ENCODE measurements at regions not wholly inside any gene's neighbourhood (a gene's known extent, or its start where the extent isn't known, plus 50 kb on each side); places are given as distances from the start of the nearest gene placed in this dataset.

DNA sequence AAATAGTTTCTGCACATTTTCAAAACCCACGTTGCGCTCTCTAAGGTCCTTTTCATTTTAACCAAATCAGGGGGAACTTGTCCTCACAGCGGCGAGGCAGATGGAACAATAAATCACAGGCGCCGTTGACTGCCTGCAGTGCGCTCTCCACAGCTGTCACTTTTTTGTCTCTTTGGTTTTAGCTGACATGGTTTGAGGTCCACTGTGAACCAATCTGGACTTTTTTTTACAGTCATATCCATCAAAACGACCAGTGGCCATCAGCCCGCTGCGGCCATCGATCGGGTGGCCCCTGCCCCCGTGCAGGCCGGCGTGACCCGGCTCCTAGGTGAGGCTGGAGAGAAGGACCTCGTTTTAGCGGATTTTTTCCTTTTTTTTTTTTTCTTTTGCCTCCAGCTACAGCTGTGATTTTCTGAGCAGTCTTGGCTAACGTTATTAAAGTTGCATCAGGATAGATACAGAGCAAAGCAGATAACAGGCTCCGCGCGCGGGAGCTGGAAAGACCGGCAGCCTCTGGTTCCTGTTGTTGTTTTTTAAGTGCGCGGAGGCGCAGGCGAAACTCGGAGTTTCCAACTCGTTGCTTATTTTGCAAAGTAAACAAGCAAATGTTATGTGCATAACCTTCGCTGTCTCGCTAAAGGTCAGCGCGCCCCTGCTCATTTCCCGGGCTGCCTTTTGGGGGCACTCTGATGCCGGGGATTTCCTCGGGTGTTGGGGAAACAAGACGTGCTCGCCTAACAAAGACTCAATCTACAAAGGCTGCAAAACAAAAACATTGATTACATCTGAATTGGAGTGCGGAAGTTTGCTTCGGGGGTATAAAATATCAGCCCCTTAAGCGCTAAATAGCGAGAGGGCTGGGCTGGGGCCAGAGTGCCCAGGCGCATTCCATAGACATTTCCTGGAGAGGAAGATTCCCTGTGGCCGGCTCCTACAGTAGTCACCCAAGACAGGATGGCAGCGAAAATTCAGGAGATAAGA, 414.8 kb upstream of the MKI67 start:
- DNase-seq: peak; percentile 77
- Histone ChIP-seq H3K79me2 (ENCODE audit: insufficient read depth) (no peaks in the 10 kb centered on the region), H3K9ac (no peak overlapping the region), H3K4me2 (no peak overlapping the region), H3K4me1 (ENCODE audit: control insufficient read depth in 1 of 2, insufficient read depth in 2 of 2, low read depth in 1 of 2, low read length in 1 of 2) (peaks cover 0 to 9% of the 10 kb centered on the region in 2 experiments; a peak in 1 of 4 replicates), H3F3A (replicated peaks; ENCODE audit: insufficient read depth) (no peaks in the 10 kb centered on the region), H3K9me2 (no peaks in the 10 kb centered on the region), H3K36me3 (replicated peaks in 1 of 2; ENCODE audit: control insufficient read depth in 1 of 2, insufficient read depth in 2 of 2, low read length in 1 of 2) (no peaks in the 10 kb centered on the region), H3K27ac (ENCODE audit: low read depth in 2 of 2, low read length in 1 of 2) (peak overlapping the region in 1 of 2 experiments; percentile 22; a peak in 1 of 4 replicates), H3K27me3 (ENCODE audit: insufficient read depth) (no peaks in the 10 kb centered on the region), H2AFZ (ENCODE audit: low read depth) (no peak overlapping the region), H3K9me3 (no peaks in the 10 kb centered on the region; the same call in 1 of the 2 replicates), H4K20me1 (ENCODE audit: insufficient read depth) (no peaks in the 10 kb centered on the region), H3K4me3 (ENCODE audit: low read depth in 2 of 2, low read length in 1 of 2) (peak overlapping the region in 1 of 2 experiments; percentile 33; a peak in 1 of 4 replicates)
- no peak for TF ChIP-seq FOXM1 (IDR thresholded peaks at IDR 0.05; ENCODE audit: low read depth)
- no peak for TF ChIP-seq MEF2A (IDR thresholded peaks at IDR 0.05; ENCODE audit: borderline replicate concordance, low read depth)
- no peak; the same call in 1 of the 2 replicates for TF ChIP-seq RCOR1 (IDR thresholded peaks at IDR 0.05; ENCODE audit: low read length)
- peak; percentile 60; the same call in 1 of the 2 replicates for TF ChIP-seq GATA2 (CRISPR knock-in tag; IDR thresholded peaks at IDR 0.05)
- no peak for TF ChIP-seq TAF1 (IDR thresholded peaks at IDR 0.05; ENCODE audit: borderline replicate concordance, low read depth, low read length)
- TF ChIP-seq RAD21 (IDR thresholded peaks at IDR 0.05; ENCODE audit: low read length): peak; percentile 66
- peak in 1 of 2 experiments; percentile 46; a peak in 2 of 4 replicates for TF ChIP-seq EP300 (IDR thresholded peaks at IDR 0.05; ENCODE audit: borderline replicate concordance in 1 of 2, low read depth in 1 of 2, low read length in 1 of 2)
- TF ChIP-seq CHD2 (IDR thresholded peaks at IDR 0.05; ENCODE audit: low read length, partially characterized antibody): no peak
- TF ChIP-seq FOXJ3 (CRISPR knock-in tag; IDR thresholded peaks at IDR 0.05): peak; percentile 23; the same call in 1 of the 2 replicates
- no peak for TF ChIP-seq POLR2AphosphoS5 (IDR thresholded peaks at IDR 0.05; ENCODE audit: low read depth, low read length)
- TF ChIP-seq, protein P1, sequence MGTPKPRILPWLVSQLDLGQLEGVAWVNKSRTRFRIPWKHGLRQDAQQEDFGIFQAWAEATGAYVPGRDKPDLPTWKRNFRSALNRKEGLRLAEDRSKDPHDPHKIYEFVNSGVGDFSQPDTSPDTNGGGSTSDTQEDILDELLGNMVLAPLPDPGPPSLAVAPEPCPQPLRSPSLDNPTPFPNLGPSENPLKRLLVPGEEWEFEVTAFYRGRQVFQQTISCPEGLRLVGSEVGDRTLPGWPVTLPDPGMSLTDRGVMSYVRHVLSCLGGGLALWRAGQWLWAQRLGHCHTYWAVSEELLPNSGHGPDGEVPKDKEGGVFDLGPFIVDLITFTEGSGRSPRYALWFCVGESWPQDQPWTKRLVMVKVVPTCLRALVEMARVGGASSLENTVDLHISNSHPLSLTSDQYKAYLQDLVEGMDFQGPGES (IDR thresholded peaks at IDR 0.05; ENCODE audit: low read depth, low read length): no peak
- 14% methylated on average over 46 of the region's 46 CpGs for WGBS (ENCODE audit: low lambda C conversion rate)
- ChIA-PET POLR2A (no interaction called here), CTCF (interaction anchor here (0.6 to 2.7 kb wide), 9 partner anchors 9 to 1428 kb away, joined by 3 to 9 read pairs (median 3); no protein-coding TSS in a partner anchor)

DNA sequence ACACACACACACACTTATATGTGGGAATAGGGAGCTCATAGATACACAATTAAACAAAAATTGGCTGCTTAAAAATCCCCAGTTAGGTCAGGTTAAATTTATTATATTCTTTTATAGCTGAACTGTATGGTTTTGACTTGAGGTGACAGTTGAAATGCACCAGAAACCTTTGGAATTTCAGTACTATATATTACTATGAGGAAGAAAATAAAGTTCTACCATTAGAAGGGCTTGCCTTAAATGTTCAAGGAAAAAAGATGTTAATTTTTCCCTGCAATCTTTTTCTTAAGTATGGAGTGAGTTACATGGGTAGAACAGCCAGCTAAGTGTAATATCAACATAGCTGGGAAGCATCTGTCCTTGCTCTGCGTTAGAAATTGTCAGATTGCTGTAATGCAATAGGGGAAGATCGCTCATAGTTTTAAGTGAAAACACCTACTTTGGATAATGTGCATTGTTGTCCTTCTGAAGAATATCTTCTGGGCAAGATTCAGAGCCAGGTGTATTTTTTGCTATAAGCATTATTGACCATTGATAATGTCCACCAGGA, 415.8 kb upstream of the MKI67 start:
- Histone ChIP-seq H3K4me1 (ENCODE audit: control insufficient read depth in 1 of 2, insufficient read depth in 2 of 2, low read depth in 1 of 2, low read length in 1 of 2) (peaks cover 0 to 9% of the 10 kb centered on the region in 2 experiments; a peak in 1 of 4 replicates), H3K27me3 (ENCODE audit: insufficient read depth) (no peaks in the 10 kb centered on the region), H3K4me3 (ENCODE audit: low read depth in 2 of 2, low read length in 1 of 2) (no peak overlapping the region), H3K79me2 (ENCODE audit: insufficient read depth) (no peaks in the 10 kb centered on the region), H3K4me2 (no peak overlapping the region), H3K9me2 (no peaks in the 10 kb centered on the region), H3K9ac (no peak overlapping the region), H3K27ac (ENCODE audit: low read depth in 2 of 2, low read length in 1 of 2) (no peak overlapping the region), H3K36me3 (replicated peaks in 1 of 2; ENCODE audit: control insufficient read depth in 1 of 2, insufficient read depth in 2 of 2, low read length in 1 of 2) (no peaks in the 10 kb centered on the region), H3K9me3 (no peaks in the 10 kb centered on the region; the same call in 1 of the 2 replicates), H3F3A (replicated peaks; ENCODE audit: insufficient read depth) (no peaks in the 10 kb centered on the region), H2AFZ (ENCODE audit: low read depth) (no peak overlapping the region), H4K20me1 (ENCODE audit: insufficient read depth) (no peaks in the 10 kb centered on the region)
- DNase-seq: no peak
- 35% methylated on average over 2 of the region's 2 CpGs for WGBS (ENCODE audit: low lambda C conversion rate)
- POLR2A ChIA-PET: no interaction called here
- CTCF ChIA-PET: interaction anchor here (0.5 to 2.7 kb wide), 7 partner anchors 9 to 319 kb away, joined by 3 to 9 read pairs (median 4); no protein-coding TSS in a partner anchor
- TF ChIP-seq, protein P2, sequence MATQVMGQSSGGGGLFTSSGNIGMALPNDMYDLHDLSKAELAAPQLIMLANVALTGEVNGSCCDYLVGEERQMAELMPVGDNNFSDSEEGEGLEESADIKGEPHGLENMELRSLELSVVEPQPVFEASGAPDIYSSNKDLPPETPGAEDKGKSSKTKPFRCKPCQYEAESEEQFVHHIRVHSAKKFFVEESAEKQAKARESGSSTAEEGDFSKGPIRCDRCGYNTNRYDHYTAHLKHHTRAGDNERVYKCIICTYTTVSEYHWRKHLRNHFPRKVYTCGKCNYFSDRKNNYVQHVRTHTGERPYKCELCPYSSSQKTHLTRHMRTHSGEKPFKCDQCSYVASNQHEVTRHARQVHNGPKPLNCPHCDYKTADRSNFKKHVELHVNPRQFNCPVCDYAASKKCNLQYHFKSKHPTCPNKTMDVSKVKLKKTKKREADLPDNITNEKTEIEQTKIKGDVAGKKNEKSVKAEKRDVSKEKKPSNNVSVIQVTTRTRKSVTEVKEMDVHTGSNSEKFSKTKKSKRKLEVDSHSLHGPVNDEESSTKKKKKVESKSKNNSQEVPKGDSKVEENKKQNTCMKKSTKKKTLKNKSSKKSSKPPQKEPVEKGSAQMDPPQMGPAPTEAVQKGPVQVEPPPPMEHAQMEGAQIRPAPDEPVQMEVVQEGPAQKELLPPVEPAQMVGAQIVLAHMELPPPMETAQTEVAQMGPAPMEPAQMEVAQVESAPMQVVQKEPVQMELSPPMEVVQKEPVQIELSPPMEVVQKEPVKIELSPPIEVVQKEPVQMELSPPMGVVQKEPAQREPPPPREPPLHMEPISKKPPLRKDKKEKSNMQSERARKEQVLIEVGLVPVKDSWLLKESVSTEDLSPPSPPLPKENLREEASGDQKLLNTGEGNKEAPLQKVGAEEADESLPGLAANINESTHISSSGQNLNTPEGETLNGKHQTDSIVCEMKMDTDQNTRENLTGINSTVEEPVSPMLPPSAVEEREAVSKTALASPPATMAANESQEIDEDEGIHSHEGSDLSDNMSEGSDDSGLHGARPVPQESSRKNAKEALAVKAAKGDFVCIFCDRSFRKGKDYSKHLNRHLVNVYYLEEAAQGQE (IDR thresholded peaks at IDR 0.05; ENCODE audit: low read depth, low read length): no peak
- TF ChIP-seq EZH2phosphoT487 (IDR thresholded peaks at IDR 0.05; ENCODE audit: borderline replicate concordance, low read depth) (no peak), RXRA (IDR thresholded peaks at IDR 0.05; ENCODE audit: borderline replicate concordance, low read depth) (no peak), TCF12 (IDR thresholded peaks at IDR 0.05) (no peak), MXI1 (IDR thresholded peaks at IDR 0.05; ENCODE audit: low read depth, low read length) (no peak), CHD2 (IDR thresholded peaks at IDR 0.05; ENCODE audit: low read length, partially characterized antibody) (no peak), SMC3 (IDR thresholded peaks at IDR 0.05; ENCODE audit: low read depth, low read length) (no peak)
- TF ChIP-seq, protein P1 (IDR thresholded peaks at IDR 0.05; ENCODE audit: low read depth, low read length): no peak
- TF ChIP-seq, protein P3, sequence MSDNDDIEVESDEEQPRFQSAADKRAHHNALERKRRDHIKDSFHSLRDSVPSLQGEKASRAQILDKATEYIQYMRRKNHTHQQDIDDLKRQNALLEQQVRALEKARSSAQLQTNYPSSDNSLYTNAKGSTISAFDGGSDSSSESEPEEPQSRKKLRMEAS (IDR thresholded peaks at IDR 0.05; ENCODE audit: low read depth): no peak
